T-cell (primary cell): ENCODE measurements at regions not wholly inside any gene's neighbourhood (a gene's known extent, or its start where the extent isn't known, plus 50 kb on each side); places are given as distances from the start of the nearest gene placed in this dataset.

Experiments
- ATAC-seq, 4 experiments: fragments of 200-7000 bp in 3 of 4; fragments of 150-1000 bp in 1 of 4; cut with Tn5 transposase; replicated peaks in 1 of 4; 1 replicate in 3 of 4; 2 replicates in 1 of 4; pipeline ENCODE4 v1.10.0; 2021; ENCODE audit warnings: moderate library complexity in 3 of 4, mild to moderate bottlenecking in 2 of 4, moderate number of reproducible peaks in 1 of 4
- CTCF ChIA-PET, 2 donors: fragments of 300-600 bp; sonication (Branson Sonifier 250); formaldehyde crosslinking; loops; one replicate each; lab custom pipeline; 2022; ENCODE audit warnings: antibody characterized with exemption in 2 of 2; lab: Charles Lee
- POLR2A ChIA-PET, 2 donors: fragments of 300-600 bp; sonication (Branson Sonifier 250); formaldehyde crosslinking; loops; one replicate each; lab custom pipeline; 2022; ENCODE audit warnings: antibody characterized with exemption in 2 of 2; lab: Charles Lee
- DNase-seq, 35 experiments: peaks; one replicate each; pipeline versions ENCODE4 v3.0.0 to v3.0.0-alpha.2; 2013 to 2023
- H3K27ac ChIP-seq: one replicate; pipeline ENCODE4 v1.5.1; 2013; ENCODE audit warnings: low read length
- H3K27me3 ChIP-seq, 2 experiments: replicated peaks in 1 of 2; 1 replicate in 1 of 2; 2 replicates in 1 of 2; pipeline versions ENCODE4 v1.6.1 to v1.7.0; 2013; ENCODE audit warnings: low read length in 1 of 2, mixed read lengths in 1 of 2; ENCODE audit not compliant: control insufficient read depth in 2 of 2, insufficient read depth in 2 of 2; ENCODE audit errors: extremely low read depth in 1 of 2
- H3K36me3 ChIP-seq, 2 donors: 1 replicate in 1 of 2; 2 replicates in 1 of 2; pipeline versions ENCODE4 v1.6.1 to v1.7.0; 2013; ENCODE audit warnings: low read length in 1 of 2; ENCODE audit not compliant: control insufficient read depth in 2 of 2, insufficient read depth in 1 of 2; ENCODE audit errors: extremely low read depth in 1 of 2
- H3K4me1 ChIP-seq, 2 experiments: 1 replicate in 1 of 2; 2 replicates in 1 of 2; pipeline versions ENCODE4 v1.6.1 to v1.7.0; 2013; ENCODE audit warnings: low read length in 2 of 2, mixed read lengths in 1 of 2; ENCODE audit not compliant: insufficient read depth in 2 of 2, control insufficient read depth in 1 of 2; ENCODE audit errors: extremely low read depth in 1 of 2
- H3K4me3 ChIP-seq, 2 donors: 1 replicate in 1 of 2; 2 replicates in 1 of 2; pipeline versions ENCODE4 v1.5.1 to v1.7.0; 2013; ENCODE audit warnings: mild to moderate bottlenecking in 2 of 2, low read length in 1 of 2, moderate library complexity in 1 of 2; ENCODE audit not compliant: control insufficient read depth in 1 of 2; ENCODE audit errors: extremely low read depth in 1 of 2
- H3K9me3 ChIP-seq: 2 replicates; pipeline ENCODE4 v1.7.0; 2013
- H3K27ac Mint-ChIP-seq, 2 donors: one replicate each; pipeline ENCODE4 v1.8.0; 2020 to 2021; ENCODE audit warnings: mild to moderate bottlenecking in 2 of 2, mixed read lengths in 2 of 2
- H3K27me3 Mint-ChIP-seq, 2 donors: one replicate each; pipeline ENCODE4 v1.8.0; 2021 to 2022; ENCODE audit warnings: mixed read lengths in 2 of 2
- H3K36me3 Mint-ChIP-seq: one replicate; pipeline ENCODE4 v1.8.0; 2021; ENCODE audit warnings: mixed read lengths
- H3K4me1 Mint-ChIP-seq, 3 donors: one replicate each; pipeline ENCODE4 v1.8.0; 2020 to 2022; ENCODE audit warnings: mixed read lengths in 3 of 3, mild to moderate bottlenecking in 1 of 3
- H3K4me3 Mint-ChIP-seq, 3 donors: one replicate each; pipeline ENCODE4 v1.8.0; 2020 to 2022; ENCODE audit warnings: mild to moderate bottlenecking in 3 of 3, mixed read lengths in 3 of 3, moderate library complexity in 3 of 3
- H3K9me3 Mint-ChIP-seq, 3 donors: one replicate each; pipeline ENCODE4 v1.8.0; 2020 to 2022; ENCODE audit warnings: mixed read lengths in 3 of 3
- WGBS: methylation state at CpG from one replicate; pipeline ENCODE4 v1.1.5; 2013; ENCODE audit warnings: missing lambda C conversion rate; ENCODE audit not compliant: insufficient coverage; 5-methylcytosine and 5-hydroxymethylcytosine counted together

DNA sequence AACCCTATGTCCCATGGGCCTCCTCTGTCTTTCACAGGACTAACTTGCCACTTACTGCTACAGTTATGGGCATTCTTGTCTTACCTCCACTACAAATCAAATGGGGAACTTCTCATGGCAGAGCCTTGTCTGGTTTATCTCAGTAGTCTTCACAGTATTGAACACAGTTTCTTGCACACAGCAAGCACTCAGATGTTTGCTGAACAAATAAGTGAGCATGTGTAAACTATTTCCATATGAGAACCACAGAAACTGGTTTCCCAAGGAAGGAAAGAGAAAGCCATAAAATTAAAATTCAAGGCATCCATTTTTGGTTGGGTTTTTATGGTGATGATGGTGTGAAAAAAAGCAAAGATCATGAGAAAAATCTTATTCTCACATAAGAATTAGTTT, 189.2 kb downstream of the MEX3B start:
- peaks cover 0 to 2% of the 10 kb centered on the region in 2 donors for H3K27me3 Mint-ChIP-seq
- H3K27ac Mint-ChIP-seq: no peak overlapping the region
- no peaks in the 10 kb centered on the region for H3K4me1 ChIP-seq
- H3K36me3 Mint-ChIP-seq: no peaks in the 10 kb centered on the region
- no peaks in the 10 kb centered on the region for H3K4me1 Mint-ChIP-seq
- peaks cover 0 to 5% of the 10 kb centered on the region in 2 experiments for H3K27me3 ChIP-seq
- no peaks in the 10 kb centered on the region for H3K9me3 ChIP-seq
- ATAC-seq: no peak
- CTCF ChIA-PET: no interaction called here
- H3K36me3 ChIP-seq: no peaks in the 10 kb centered on the region
- H3K4me3 Mint-ChIP-seq: no peak overlapping the region
- no peak overlapping the region for H3K4me3 ChIP-seq
- DNase-seq: no peak
- H3K9me3 Mint-ChIP-seq: no peaks in the 10 kb centered on the region
- H3K27ac ChIP-seq: no peak overlapping the region
- POLR2A ChIA-PET: interaction anchor here in 1 of 2 donors (0.5 kb wide), 1 partner anchor 676 kb away, joined by 3 read pairs; no protein-coding TSS in a partner anchor

- Mint-ChIP-seq H3K27me3 (peaks cover 0 to 2% of the 10 kb centered on the region in 2 donors), H3K36me3 (no peaks in the 10 kb centered on the region), H3K9me3 (no peaks in the 10 kb centered on the region), H3K4me3 (no peak overlapping the region), H3K4me1 (no peaks in the 10 kb centered on the region), H3K27ac (no peak overlapping the region)
- H3K4me3 ChIP-seq: no peak overlapping the region
- POLR2A ChIA-PET: interaction anchor here in 1 of 2 donors (0.5 kb wide), 1 partner anchor 676 kb away, joined by 3 read pairs; no protein-coding TSS in a partner anchor
- no peak for ATAC-seq
- no peaks in the 10 kb centered on the region for H3K4me1 ChIP-seq
- no peaks in the 10 kb centered on the region for H3K36me3 ChIP-seq
- peaks cover 0 to 2% of the 10 kb centered on the region in 2 experiments for H3K27me3 ChIP-seq
- no peak overlapping the region for H3K27ac ChIP-seq
- CTCF ChIA-PET: no interaction called here
- WGBS: 87% methylated on average over 5 of the region's 10 CpGs
- H3K9me3 ChIP-seq: no peaks in the 10 kb centered on the region
- no peak for DNase-seq
Observed at GRCh38 chr15:81856001-81856633, 189.7 kb downstream of the MEX3B start.

- peaks cover 5 to 9% of the 10 kb centered on the region in 2 donors for H3K27me3 Mint-ChIP-seq
- WGBS: 75% methylated on average over 1 of the region's 3 CpGs
- ATAC-seq: no peak
Observed at GRCh38 chr15:81853150-81853748, 192.6 kb downstream of the MEX3B start.

GRCh38 chr15:81852411-81853149, 193.2 kb downstream of the MEX3B start:
- Histone ChIP-seq H3K4me3 (no peak overlapping the region), H3K27ac (no peak overlapping the region), H3K4me1 (no peaks in the 10 kb centered on the region), H3K27me3 (no peaks in the 10 kb centered on the region), H3K9me3 (no peaks in the 10 kb centered on the region), H3K36me3 (no peaks in the 10 kb centered on the region)
- POLR2A ChIA-PET: no interaction called here
- ATAC-seq (no peak), DNase-seq (no peak)
- Mint-ChIP-seq H3K36me3 (no peaks in the 10 kb centered on the region), H3K27me3 (peaks cover 5 to 9% of the 10 kb centered on the region in 2 donors), H3K9me3 (no peaks in the 10 kb centered on the region), H3K27ac (no peak overlapping the region), H3K4me3 (no peak overlapping the region), H3K4me1 (no peaks in the 10 kb centered on the region)
- WGBS: no CpG with 5 or more reads among the region's 5 CpGs
- CTCF ChIA-PET: no interaction called here

More at GRCh38 chr15:81853150-81853748, 192.6 kb downstream of the MEX3B start:
- Mint-ChIP-seq H3K4me1 (no peaks in the 10 kb centered on the region), H3K9me3 (no peaks in the 10 kb centered on the region), H3K4me3 (no peak overlapping the region), H3K27ac (no peak overlapping the region), H3K36me3 (no peaks in the 10 kb centered on the region)
- H3K27me3 ChIP-seq: no peaks in the 10 kb centered on the region
- H3K4me1 ChIP-seq: no peaks in the 10 kb centered on the region
- no peak overlapping the region for H3K27ac ChIP-seq
- DNase-seq: no peak
- ChIA-PET CTCF (no interaction called here), POLR2A (no interaction called here)
- H3K4me3 ChIP-seq: no peak overlapping the region
- no peaks in the 10 kb centered on the region for H3K9me3 ChIP-seq
- no peaks in the 10 kb centered on the region for H3K36me3 ChIP-seq

DNA sequence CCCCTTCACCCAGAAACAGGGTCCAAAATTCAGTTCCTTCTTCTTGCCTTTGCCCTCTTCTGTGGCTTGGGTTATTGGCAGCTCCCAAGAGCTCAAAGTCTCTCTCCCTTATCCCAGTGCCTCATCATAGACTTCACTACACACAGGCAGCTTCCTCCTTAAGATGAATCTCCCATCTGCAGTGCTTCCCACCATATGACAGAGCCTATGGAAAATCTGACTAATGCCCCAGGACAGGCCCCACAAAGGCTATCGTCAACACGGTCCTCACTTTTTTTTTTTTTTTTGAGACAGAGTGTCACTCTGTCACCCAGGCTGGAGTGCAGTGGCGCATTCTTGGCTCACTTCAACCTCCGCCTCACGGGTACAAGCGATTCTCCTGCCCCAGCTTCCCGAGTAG, 194.1 kb downstream of the MEX3B start:
- ChIA-PET POLR2A (no interaction called here), CTCF (no interaction called here)
- Mint-ChIP-seq H3K27ac (no peak overlapping the region), H3K27me3 (peaks cover 4 to 9% of the 10 kb centered on the region in 2 donors), H3K4me1 (no peaks in the 10 kb centered on the region), H3K9me3 (no peaks in the 10 kb centered on the region), H3K36me3 (no peaks in the 10 kb centered on the region), H3K4me3 (no peak overlapping the region)
- H3K9me3 ChIP-seq: no peaks in the 10 kb centered on the region
- no peaks in the 10 kb centered on the region for H3K36me3 ChIP-seq
- DNase-seq (no peak), ATAC-seq (no peak)
- H3K27ac ChIP-seq: no peak overlapping the region
- no peak overlapping the region for H3K4me3 ChIP-seq
- H3K27me3 ChIP-seq: no peaks in the 10 kb centered on the region
- 74% methylated on average over 6 of the region's 7 CpGs for WGBS
- H3K4me1 ChIP-seq: no peaks in the 10 kb centered on the region

DNA sequence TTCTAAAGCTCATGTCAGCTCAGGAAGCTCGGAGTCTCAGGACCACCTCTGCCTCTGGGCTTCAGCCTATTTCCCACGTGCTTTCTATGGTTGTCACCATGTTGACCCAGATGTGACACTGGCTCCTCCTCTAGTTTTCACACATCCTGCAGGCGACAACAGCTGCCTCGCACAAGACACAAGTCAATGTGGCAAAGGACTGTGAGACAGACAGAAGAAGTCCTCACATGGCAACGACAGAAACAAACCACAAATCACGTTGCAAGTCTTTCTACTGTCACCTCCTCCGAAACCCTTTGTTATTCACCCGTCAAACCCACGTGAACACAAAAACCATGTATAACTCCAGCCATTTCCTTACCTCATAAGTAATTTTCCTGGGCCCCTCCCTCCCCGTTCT, 194.5 kb downstream of the MEX3B start:
- peaks cover 3 to 9% of the 10 kb centered on the region in 2 donors for H3K27me3 Mint-ChIP-seq
- no peak for ATAC-seq
- H3K4me1 Mint-ChIP-seq: no peaks in the 10 kb centered on the region
- no peaks in the 10 kb centered on the region for H3K9me3 Mint-ChIP-seq
- H3K4me1 ChIP-seq: no peaks in the 10 kb centered on the region
- POLR2A ChIA-PET: no interaction called here
- no peaks in the 10 kb centered on the region for H3K9me3 ChIP-seq
- H3K36me3 ChIP-seq: no peaks in the 10 kb centered on the region
- no peak overlapping the region for H3K27ac ChIP-seq
- CTCF ChIA-PET: no interaction called here
- no peaks in the 10 kb centered on the region for H3K27me3 ChIP-seq
- H3K4me3 Mint-ChIP-seq: no peak overlapping the region
- no peaks in the 10 kb centered on the region for H3K36me3 Mint-ChIP-seq
- no peak for DNase-seq
- 81% methylated on average over 10 of the region's 10 CpGs for WGBS
- H3K27ac Mint-ChIP-seq: no peak overlapping the region
- H3K4me3 ChIP-seq: no peak overlapping the region
